Neuronal stem cell (in vitro differentiated cells): ENCODE measurements at regions not wholly inside any gene's neighbourhood (a gene's known extent, or its start where the extent isn't known, plus 50 kb on each side); places are given as distances from the start of the nearest gene placed in this dataset.

ENCODE experiments used
- DNase-seq: peaks from one replicate; pipeline ENCODE4 v3.0.0-alpha.2; 2013; ENCODE audit warnings: low spot score
- H2AFZ ChIP-seq: one replicate; pipeline ENCODE4 v1.6.1; 2013; ENCODE audit warnings: mild to moderate bottlenecking, low read length, inconsistent platforms
- H2AK5ac ChIP-seq: 2 replicates; pipeline ENCODE4 v1.6.1; 2013; ENCODE audit warnings: low read depth, mild to moderate bottlenecking, inconsistent platforms, low read length, moderate library complexity, mixed read lengths
- H2BK120ac ChIP-seq: 2 replicates; pipeline ENCODE4 v1.6.1; 2013; ENCODE audit warnings: low read depth, mild to moderate bottlenecking, inconsistent platforms, low read length, moderate library complexity, mixed read lengths
- H2BK12ac ChIP-seq: one replicate; pipeline ENCODE4 v1.6.1; 2013; ENCODE audit warnings: low read length, inconsistent platforms
- H2BK15ac ChIP-seq: 2 replicates; pipeline ENCODE4 v1.6.1; 2013; ENCODE audit warnings: mild to moderate bottlenecking, low read length, inconsistent platforms, mixed read lengths
- H2BK5ac ChIP-seq: one replicate; pipeline ENCODE4 v1.6.1; 2013; ENCODE audit warnings: inconsistent platforms, mild to moderate bottlenecking, low read length, moderate library complexity
- H3K14ac ChIP-seq: one replicate; pipeline ENCODE4 v1.6.1; 2013; ENCODE audit warnings: low read length, inconsistent platforms
- H3K18ac ChIP-seq: 2 replicates; pipeline ENCODE4 v1.6.1; 2013; ENCODE audit warnings: low read length, inconsistent platforms
- H3K23ac ChIP-seq: 2 replicates; pipeline ENCODE4 v1.6.1; 2013; ENCODE audit warnings: low read depth, mild to moderate bottlenecking, mixed read lengths, low read length, inconsistent platforms; ENCODE audit not compliant: poor library complexity
- H3K27ac ChIP-seq: replicated peaks from 3 replicates; pipeline ENCODE4 v1.5.1; 2013; ENCODE audit warnings: low read length, inconsistent platforms
- H3K27me3 ChIP-seq, 3 experiments: 2 replicates each; pipeline ENCODE4 v1.6.1; 2013; ENCODE audit warnings: low read length in 3 of 3, mild to moderate bottlenecking in 2 of 3, inconsistent platforms in 1 of 3, low read depth in 1 of 3, mixed read lengths in 1 of 3, moderate library complexity in 1 of 3; ENCODE audit not compliant: control insufficient read depth in 3 of 3, insufficient read depth in 3 of 3
- H3K36me3 ChIP-seq, 2 donors: replicated peaks in 1 of 2; 2 replicates each; pipeline ENCODE4 v1.6.1; 2013; ENCODE audit warnings: low read length in 2 of 2; ENCODE audit not compliant: control insufficient read depth in 2 of 2, insufficient read depth in 2 of 2
- H3K4ac ChIP-seq: 2 replicates; pipeline ENCODE4 v1.6.1; 2013; ENCODE audit warnings: inconsistent platforms, mild to moderate bottlenecking, low read length, moderate library complexity
- H3K4me1 ChIP-seq, 2 donors: 1 replicate in 1 of 2; 2 replicates in 1 of 2; pipeline ENCODE4 v1.6.1; 2013; ENCODE audit warnings: low read length in 2 of 2, low read depth in 1 of 2; ENCODE audit not compliant: control insufficient read depth in 2 of 2, insufficient read depth in 1 of 2
- H3K4me2 ChIP-seq: one replicate; pipeline ENCODE4 v1.6.1; 2013; ENCODE audit warnings: mild to moderate bottlenecking, low read length, inconsistent platforms; ENCODE audit not compliant: insufficient read depth, poor library complexity, severe bottlenecking
- H3K4me3 ChIP-seq, 2 donors: 2 replicates each; pipeline ENCODE4 v1.5.1; 2013; ENCODE audit warnings: low read length in 2 of 2, mild to moderate bottlenecking in 2 of 2, inconsistent platforms in 1 of 2, moderate library complexity in 1 of 2
- H3K79me1 ChIP-seq: one replicate; pipeline ENCODE4 v1.6.1; 2013; ENCODE audit warnings: low read depth, mild to moderate bottlenecking, inconsistent platforms, low read length, moderate library complexity
- H3K9ac ChIP-seq: one replicate; pipeline ENCODE4 v1.6.1; 2013; ENCODE audit warnings: mild to moderate bottlenecking, low read depth, low read length, inconsistent platforms; ENCODE audit not compliant: poor library complexity
- H3K9me3 ChIP-seq, 2 donors: replicated peaks in 1 of 2; 2 replicates each; pipeline versions ENCODE3 to v1.6.1; 2013; ENCODE audit warnings: low read length in 2 of 2, mild to moderate bottlenecking in 2 of 2, inconsistent platforms in 1 of 2, low read depth in 1 of 2, mixed read lengths in 1 of 2, moderate library complexity in 1 of 2; ENCODE audit not compliant: control insufficient read depth in 2 of 2, insufficient read depth in 1 of 2
- H4K8ac ChIP-seq: one replicate; pipeline ENCODE4 v1.6.1; 2013; ENCODE audit warnings: low read depth, mild to moderate bottlenecking, inconsistent platforms, low read length, moderate library complexity
- H4K91ac ChIP-seq: one replicate; pipeline ENCODE4 v1.6.1; 2013; ENCODE audit warnings: low read length, low read depth, mild to moderate bottlenecking, inconsistent platforms; ENCODE audit not compliant: poor library complexity
- WGBS, 2 donors: extraction: QIAGEN DNeasy Blood & Tissue Kit; methylation state at CpG; one replicate each; pipeline ENCODE4 v1.1.7; 2013; ENCODE audit warnings: missing lambda C conversion rate in 2 of 2, mixed read lengths in 1 of 2; ENCODE audit not compliant: insufficient read length in 2 of 2, insufficient replicate concordance in 1 of 2; ENCODE audit errors: extremely low coverage in 2 of 2; 5-methylcytosine and 5-hydroxymethylcytosine counted together

DNA sequence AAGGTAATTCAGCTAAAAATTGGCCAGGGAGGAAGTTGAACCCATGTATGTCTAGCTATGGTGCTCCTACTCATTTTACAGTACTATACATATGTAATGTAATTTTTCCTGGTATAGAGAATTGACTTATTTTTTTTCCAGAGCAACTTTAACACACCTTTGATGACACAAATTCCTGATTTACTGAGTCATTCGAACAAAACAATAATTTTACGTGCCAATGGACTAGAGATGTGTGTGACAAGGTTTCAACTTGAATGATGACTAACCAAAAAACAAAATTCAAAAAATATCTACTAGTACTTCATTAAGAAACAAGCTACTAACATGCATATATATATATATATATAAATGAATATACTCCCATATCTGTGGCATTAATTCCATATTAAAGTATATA, 180.5 kb downstream of the KITLG start:
- Histone ChIP-seq H3K9ac (no peak overlapping the region), H3K27me3 (no peaks in the 10 kb centered on the region), H2BK120ac (no peak overlapping the region), H2AFZ (no peak overlapping the region), H2AK5ac (no peak overlapping the region), H4K91ac (no peak overlapping the region), H3K4ac (no peak overlapping the region), H3K36me3 (no peaks in the 10 kb centered on the region), H3K79me1 (no peaks in the 10 kb centered on the region), H3K23ac (no peak overlapping the region), H3K14ac (no peak overlapping the region), H2BK15ac (no peak overlapping the region), H3K4me3 (no peak overlapping the region), H2BK12ac (no peak overlapping the region), H3K9me3 (peaks cover 0 to under 1% of the 10 kb centered on the region in 2 donors), H3K4me2 (no peak overlapping the region), H4K8ac (no peak overlapping the region), H3K18ac (no peak overlapping the region), H3K27ac (no peak overlapping the region), H2BK5ac (no peak overlapping the region), H3K4me1 (no peaks in the 10 kb centered on the region)
- no peak for DNase-seq
- no CpG with 5 or more reads among the region's 2 CpGs for WGBS, 2 donors

DNA sequence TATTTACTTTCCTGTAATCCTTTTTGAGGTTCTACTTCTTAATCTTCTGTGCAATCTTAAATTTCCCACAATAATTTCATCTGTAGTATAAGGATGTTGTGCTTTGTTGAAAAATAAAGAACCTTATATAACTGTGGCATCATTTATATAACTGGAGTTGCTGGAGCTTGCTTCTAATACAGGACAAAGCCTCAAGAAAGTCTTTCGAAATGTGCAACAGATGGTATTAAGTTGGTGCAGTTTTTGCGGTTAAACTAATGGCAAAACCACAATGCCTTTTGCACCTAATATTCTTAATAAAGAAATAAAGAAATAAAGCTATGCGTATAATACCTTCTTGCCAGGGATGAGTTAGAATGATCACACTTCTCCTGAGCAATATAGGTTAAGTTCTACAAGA, 180.0 kb downstream of the KITLG start:
- Histone ChIP-seq H2AFZ (no peak overlapping the region), H3K9me3 (no peaks in the 10 kb centered on the region), H4K8ac (no peak overlapping the region), H3K9ac (no peak overlapping the region), H4K91ac (no peak overlapping the region), H3K36me3 (no peaks in the 10 kb centered on the region), H3K27me3 (no peaks in the 10 kb centered on the region), H3K4me1 (no peaks in the 10 kb centered on the region), H2BK15ac (no peak overlapping the region), H3K27ac (no peak overlapping the region), H3K14ac (no peak overlapping the region), H2BK120ac (no peak overlapping the region), H2BK5ac (no peak overlapping the region), H2BK12ac (no peak overlapping the region), H2AK5ac (no peak overlapping the region), H3K4ac (no peak overlapping the region), H3K18ac (no peak overlapping the region), H3K23ac (no peak overlapping the region), H3K4me2 (no peak overlapping the region), H3K79me1 (no peaks in the 10 kb centered on the region), H3K4me3 (no peak overlapping the region)
- WGBS, 2 donors, result no CpG with 5 or more reads among the region's 3 CpGs
- DNase-seq, result no peak

DNA sequence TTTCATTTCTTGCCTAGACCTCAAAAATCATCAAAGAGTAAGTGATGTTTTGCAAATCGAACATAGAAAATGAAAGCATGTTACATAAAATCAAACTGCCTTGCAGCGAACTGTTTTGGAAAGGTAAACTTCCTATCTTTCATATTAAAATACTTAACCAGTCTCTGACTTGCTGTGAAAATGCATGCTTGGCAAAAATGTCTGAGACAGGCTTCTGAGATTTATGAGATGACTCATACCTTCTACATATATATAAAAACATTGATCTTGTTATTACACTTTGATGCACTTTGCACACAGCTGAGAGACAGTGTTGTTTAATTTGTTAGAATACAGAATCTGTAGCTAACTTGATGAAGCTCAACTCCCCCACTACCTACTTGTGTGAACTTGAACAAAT, 179.1 kb downstream of the KITLG start:
- Histone ChIP-seq H3K14ac (no peak overlapping the region), H4K8ac (no peak overlapping the region), H3K79me1 (no peaks in the 10 kb centered on the region), H3K23ac (no peak overlapping the region), H2BK120ac (no peak overlapping the region), H4K91ac (no peak overlapping the region), H2AK5ac (no peak overlapping the region), H3K36me3 (no peaks in the 10 kb centered on the region), H3K9ac (no peak overlapping the region), H2BK15ac (no peak overlapping the region), H2BK12ac (no peak overlapping the region), H3K9me3 (no peaks in the 10 kb centered on the region), H3K27me3 (no peaks in the 10 kb centered on the region), H3K4me1 (no peaks in the 10 kb centered on the region), H2AFZ (no peak overlapping the region), H3K27ac (no peak overlapping the region), H3K4me2 (no peak overlapping the region), H3K4me3 (no peak overlapping the region), H3K18ac (no peak overlapping the region), H3K4ac (no peak overlapping the region), H2BK5ac (no peak overlapping the region)
- WGBS, 2 donors, result no CpG with 5 or more reads among the region's 2 CpGs
- DNase-seq, result no peak

DNA sequence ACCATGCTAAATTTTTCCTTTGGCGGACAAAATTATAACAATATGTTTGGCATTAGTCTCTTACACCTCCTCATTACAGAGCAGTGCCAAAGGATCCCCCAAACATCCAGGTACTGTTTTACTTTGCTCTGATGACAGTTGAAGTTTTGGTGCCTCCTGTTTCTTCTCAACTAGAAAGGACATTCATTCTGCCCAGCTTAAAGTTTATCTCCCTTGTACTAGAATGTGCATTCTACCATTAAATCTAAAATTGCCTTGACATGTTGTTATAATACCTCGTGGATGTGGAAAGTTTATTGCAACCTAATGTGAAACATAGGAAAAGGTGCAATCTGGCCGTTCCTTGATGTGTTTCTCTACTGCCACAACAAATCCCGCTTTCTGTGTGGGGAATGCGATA, 173.4 kb downstream of the KITLG start:
- H3K9me3 ChIP-seq, result no peaks in the 10 kb centered on the region
- no peaks in the 10 kb centered on the region for H3K36me3 ChIP-seq
- DNase-seq, result no peak
- no peak overlapping the region for H3K4ac ChIP-seq
- no peak overlapping the region for H3K23ac ChIP-seq
- no peak overlapping the region for H3K4me2 ChIP-seq
- H3K27me3 ChIP-seq, result no peaks in the 10 kb centered on the region
- no peak overlapping the region for H2BK15ac ChIP-seq
- WGBS, 2 donors, result no CpG with 5 or more reads among the region's 5 CpGs
- H3K4me3 ChIP-seq, result no peak overlapping the region
- H2AFZ ChIP-seq, result no peak overlapping the region
- H2BK5ac ChIP-seq, result no peak overlapping the region
- no peak overlapping the region for H2BK120ac ChIP-seq
- no peaks in the 10 kb centered on the region for H3K4me1 ChIP-seq
- H3K9ac ChIP-seq, result no peak overlapping the region
- no peak overlapping the region for H3K27ac ChIP-seq
- H4K91ac ChIP-seq, result no peak overlapping the region
- H2AK5ac ChIP-seq, result no peak overlapping the region
- no peak overlapping the region for H3K18ac ChIP-seq
- H2BK12ac ChIP-seq, result no peak overlapping the region
- no peak overlapping the region for H4K8ac ChIP-seq
- H3K14ac ChIP-seq, result no peak overlapping the region
- H3K79me1 ChIP-seq, result no peaks in the 10 kb centered on the region
